ENCODE measurements at regions not wholly inside any gene's neighbourhood (a gene's known extent, or its start where the extent isn't known, plus 50 kb on each side); places are given as distances from the start of the nearest gene placed in this dataset.

DNA sequence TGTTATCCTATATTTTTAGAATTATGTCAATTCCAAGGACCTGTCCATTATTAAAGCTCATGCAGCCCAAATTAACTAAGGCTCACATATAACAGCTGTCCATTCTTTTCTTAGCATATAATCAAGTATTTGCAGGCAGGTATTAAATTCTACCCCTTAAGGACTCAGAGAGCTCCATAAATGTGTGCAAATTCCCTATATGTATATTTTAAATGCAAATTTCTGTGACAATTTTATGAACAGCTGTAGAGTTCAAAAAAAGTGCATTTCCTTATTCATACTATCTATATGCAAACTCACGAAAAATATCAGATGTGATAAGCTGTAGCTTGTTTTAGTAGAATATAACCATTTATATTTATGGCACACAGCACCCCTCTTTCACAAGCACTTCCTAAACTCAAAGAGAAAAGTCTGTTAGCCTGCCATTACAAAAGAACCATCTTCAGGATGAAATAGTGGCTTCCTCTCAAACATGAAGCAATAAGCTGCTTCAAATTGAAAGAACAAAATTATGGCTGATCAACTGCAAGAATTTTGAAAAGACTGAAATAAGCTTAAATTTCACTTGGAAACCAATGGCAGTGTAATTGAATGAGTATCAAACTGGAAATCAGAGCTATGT lies 155.0 kb upstream of the REG3G start:
- 29 to 50% (median 34%) methylated on average over 1 of the region's 1 CpG for WGBS, 3 donors
- no peaks in the 10 kb centered on the region for H3K9me3 ChIP-seq (ENCODE audit: control insufficient read depth in 2 of 2, insufficient read depth in 1 of 2, low read depth in 1 of 2, low read length in 1 of 2)
- no peaks in the 10 kb centered on the region for H3K36me3 ChIP-seq (ENCODE audit: control insufficient read depth in 3 of 3, insufficient read depth in 2 of 3, low read depth in 1 of 3, low read length in 3 of 3)
- no peak overlapping the region for H3K27ac ChIP-seq (ENCODE audit: low read depth in 1 of 3, low read length in 2 of 3)
- no peaks in the 10 kb centered on the region for H3K27me3 ChIP-seq (ENCODE audit: control insufficient read depth in 3 of 3, insufficient read depth in 3 of 3, low read length in 3 of 3)
- FAIRE-seq, result no peak
- no peak overlapping the region for H3K4me3 ChIP-seq (ENCODE audit: low read depth in 1 of 3, low read length in 3 of 3)
- no peak for DNase-seq
- H3K4me1 ChIP-seq (ENCODE audit: control insufficient read depth in 3 of 3, insufficient read depth in 2 of 3, low read depth in 1 of 3, low read length in 2 of 3), result no peaks in the 10 kb centered on the region

- H3K4me3 ChIP-seq (ENCODE audit: low read depth in 1 of 3, low read length in 3 of 3), result no peak overlapping the region
- WGBS, 3 donors, result 20 to 40% (median 34%) methylated on average over 1 of the region's 1 CpG
- FAIRE-seq (no peak), DNase-seq (no peak)
- H3K27ac ChIP-seq (ENCODE audit: low read depth in 1 of 3, low read length in 2 of 3), result no peak overlapping the region
- no peaks in the 10 kb centered on the region for H3K36me3 ChIP-seq (ENCODE audit: control insufficient read depth in 3 of 3, insufficient read depth in 2 of 3, low read depth in 1 of 3, low read length in 3 of 3)
- H3K27me3 ChIP-seq (ENCODE audit: control insufficient read depth in 3 of 3, insufficient read depth in 3 of 3, low read length in 3 of 3), result no peaks in the 10 kb centered on the region
- H3K9me3 ChIP-seq (ENCODE audit: control insufficient read depth in 2 of 2, insufficient read depth in 1 of 2, low read depth in 1 of 2, low read length in 1 of 2), result no peaks in the 10 kb centered on the region
- no peaks in the 10 kb centered on the region for H3K4me1 ChIP-seq (ENCODE audit: control insufficient read depth in 3 of 3, insufficient read depth in 2 of 3, low read depth in 1 of 3, low read length in 2 of 3)
These were observed 152.0 kb upstream of the REG3G start for GRCh38 chr2:78873526-78873925.

- Histone ChIP-seq H3K4me3 (ENCODE audit: low read depth in 1 of 3, low read length in 3 of 3) (no peak overlapping the region), H3K36me3 (ENCODE audit: control insufficient read depth in 3 of 3, insufficient read depth in 2 of 3, low read depth in 1 of 3, low read length in 3 of 3) (no peaks in the 10 kb centered on the region), H3K4me1 (ENCODE audit: control insufficient read depth in 3 of 3, insufficient read depth in 2 of 3, low read depth in 1 of 3, low read length in 2 of 3) (no peaks in the 10 kb centered on the region), H3K9me3 (ENCODE audit: control insufficient read depth in 2 of 2, insufficient read depth in 1 of 2, low read depth in 1 of 2, low read length in 1 of 2) (no peaks in the 10 kb centered on the region), H3K27me3 (ENCODE audit: control insufficient read depth in 3 of 3, insufficient read depth in 3 of 3, low read length in 3 of 3) (no peaks in the 10 kb centered on the region), H3K27ac (ENCODE audit: low read depth in 1 of 3, low read length in 2 of 3) (no peak overlapping the region)
- 66 to 82% (median 78%) methylated on average over 2 of the region's 2 CpGs for WGBS, 3 donors
- no peak for DNase-seq
- no peak for FAIRE-seq
These were observed 149.2 kb upstream of the REG3G start for GRCh38 chr2:78876316-78876688.

DNA sequence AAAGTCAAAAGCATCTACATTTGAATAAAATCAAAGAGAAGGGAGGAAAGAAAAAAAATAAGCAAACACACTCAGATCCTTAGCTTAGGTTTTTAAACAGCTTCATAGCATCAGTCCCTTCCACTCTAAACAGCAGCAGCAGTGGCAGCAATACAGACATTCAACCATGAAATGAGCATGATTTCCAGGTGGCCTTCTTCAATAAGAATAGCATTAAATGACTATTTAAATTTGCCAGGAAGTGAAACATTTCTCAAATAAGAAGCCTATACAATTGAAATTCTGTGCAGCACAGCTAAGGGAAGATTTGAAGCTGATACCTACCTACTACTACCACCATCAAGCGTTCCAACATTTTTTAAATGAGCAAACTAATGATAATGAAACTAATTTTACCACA lies 138.1 kb upstream of the REG3G start:
- no peaks in the 10 kb centered on the region for H3K9me3 ChIP-seq (ENCODE audit: control insufficient read depth in 2 of 2, insufficient read depth in 1 of 2, low read depth in 1 of 2, low read length in 1 of 2)
- H3K36me3 ChIP-seq (ENCODE audit: control insufficient read depth in 3 of 3, insufficient read depth in 2 of 3, low read depth in 1 of 3, low read length in 3 of 3), result no peaks in the 10 kb centered on the region
- WGBS, 3 donors, result 27 to 57% (median 36%) methylated on average over 1 of the region's 1 CpG
- DNase-seq (no peak), FAIRE-seq (no peak)
- H3K27me3 ChIP-seq (ENCODE audit: control insufficient read depth in 3 of 3, insufficient read depth in 3 of 3, low read length in 3 of 3), result no peaks in the 10 kb centered on the region
- no peak overlapping the region for H3K4me3 ChIP-seq (ENCODE audit: low read depth in 1 of 3, low read length in 3 of 3)
- H3K4me1 ChIP-seq (ENCODE audit: control insufficient read depth in 3 of 3, insufficient read depth in 2 of 3, low read depth in 1 of 3, low read length in 2 of 3), result no peaks in the 10 kb centered on the region
- H3K27ac ChIP-seq (ENCODE audit: low read depth in 1 of 3, low read length in 2 of 3), result no peak overlapping the region

GRCh38 chr2:78890935-78891334 lies 134.6 kb upstream of the REG3G start:
- H3K9me3 ChIP-seq (ENCODE audit: control insufficient read depth in 2 of 2, insufficient read depth in 1 of 2, low read depth in 1 of 2, low read length in 1 of 2), result no peaks in the 10 kb centered on the region
- DNase-seq (no peak), FAIRE-seq (no peak)
- WGBS, 3 donors, result 70 to 78% (median 77%) methylated on average over 2 of the region's 2 CpGs
- H3K4me1 ChIP-seq (ENCODE audit: control insufficient read depth in 3 of 3, insufficient read depth in 2 of 3, low read depth in 1 of 3, low read length in 2 of 3), result no peaks in the 10 kb centered on the region
- H3K4me3 ChIP-seq (ENCODE audit: low read depth in 1 of 3, low read length in 3 of 3), result no peak overlapping the region
- no peak overlapping the region for H3K27ac ChIP-seq (ENCODE audit: low read depth in 1 of 3, low read length in 2 of 3)
- no peaks in the 10 kb centered on the region for H3K27me3 ChIP-seq (ENCODE audit: control insufficient read depth in 3 of 3, insufficient read depth in 3 of 3, low read length in 3 of 3)
- no peaks in the 10 kb centered on the region for H3K36me3 ChIP-seq (ENCODE audit: control insufficient read depth in 3 of 3, insufficient read depth in 2 of 3, low read depth in 1 of 3, low read length in 3 of 3)

GRCh38 chr2:78892295-78892694 lies 133.2 kb upstream of the REG3G start:
- 73 to 85% (median 78%) methylated on average over 3 of the region's 3 CpGs for WGBS, 3 donors
- Histone ChIP-seq H3K27ac (ENCODE audit: low read depth in 1 of 3, low read length in 2 of 3) (no peak overlapping the region), H3K27me3 (ENCODE audit: control insufficient read depth in 3 of 3, insufficient read depth in 3 of 3, low read length in 3 of 3) (no peaks in the 10 kb centered on the region), H3K4me3 (ENCODE audit: low read depth in 1 of 3, low read length in 3 of 3) (no peak overlapping the region), H3K9me3 (ENCODE audit: control insufficient read depth in 2 of 2, insufficient read depth in 1 of 2, low read depth in 1 of 2, low read length in 1 of 2) (no peaks in the 10 kb centered on the region), H3K4me1 (ENCODE audit: control insufficient read depth in 3 of 3, insufficient read depth in 2 of 3, low read depth in 1 of 3, low read length in 2 of 3) (no peaks in the 10 kb centered on the region), H3K36me3 (ENCODE audit: control insufficient read depth in 3 of 3, insufficient read depth in 2 of 3, low read depth in 1 of 3, low read length in 3 of 3) (no peaks in the 10 kb centered on the region)
- FAIRE-seq (no peak), DNase-seq (no peak)

DNA sequence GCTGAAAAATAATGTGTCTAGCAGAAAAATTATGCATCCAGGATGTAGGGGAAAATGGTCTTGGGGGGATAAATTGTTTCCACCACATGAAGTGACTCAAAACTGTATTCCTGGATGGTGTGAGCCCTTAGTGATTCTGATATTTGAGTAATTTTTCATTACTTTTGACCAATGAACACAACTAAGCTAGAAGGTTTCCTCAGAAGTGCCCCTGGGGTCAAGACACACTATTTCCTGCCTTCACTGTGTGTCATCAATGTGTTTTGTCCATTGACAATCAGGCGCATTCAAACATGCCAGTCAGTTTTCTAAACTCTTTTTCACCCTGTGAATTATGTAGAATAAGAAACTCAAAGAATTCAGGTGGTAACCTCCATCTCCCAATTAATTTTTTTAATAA lies 130.5 kb upstream of the REG3G start:
- DNase-seq (no peak), FAIRE-seq (no peak)
- Histone ChIP-seq H3K9me3 (ENCODE audit: control insufficient read depth in 2 of 2, insufficient read depth in 1 of 2, low read depth in 1 of 2, low read length in 1 of 2) (no peaks in the 10 kb centered on the region), H3K4me1 (ENCODE audit: control insufficient read depth in 3 of 3, insufficient read depth in 2 of 3, low read depth in 1 of 3, low read length in 2 of 3) (no peaks in the 10 kb centered on the region), H3K4me3 (ENCODE audit: low read depth in 1 of 3, low read length in 3 of 3) (no peak overlapping the region), H3K36me3 (ENCODE audit: control insufficient read depth in 3 of 3, insufficient read depth in 2 of 3, low read depth in 1 of 3, low read length in 3 of 3) (no peaks in the 10 kb centered on the region), H3K27me3 (ENCODE audit: control insufficient read depth in 3 of 3, insufficient read depth in 3 of 3, low read length in 3 of 3) (no peaks in the 10 kb centered on the region), H3K27ac (ENCODE audit: low read depth in 1 of 3, low read length in 2 of 3) (no peak overlapping the region)
- 83 to 90% (median 87%) methylated on average over 1 of the region's 1 CpG for WGBS, 3 donors

GRCh38 chr2:78896536-78896935 lies 129.0 kb upstream of the REG3G start:
- no peaks in the 10 kb centered on the region for H3K4me1 ChIP-seq (ENCODE audit: control insufficient read depth in 3 of 3, insufficient read depth in 2 of 3, low read depth in 1 of 3, low read length in 2 of 3)
- H3K27ac ChIP-seq (ENCODE audit: low read depth in 1 of 3, low read length in 2 of 3), result no peak overlapping the region
- WGBS, 3 donors, result 51 to 62% (median 54%) methylated on average over 3 of the region's 3 CpGs
- H3K36me3 ChIP-seq (ENCODE audit: control insufficient read depth in 3 of 3, insufficient read depth in 2 of 3, low read depth in 1 of 3, low read length in 3 of 3), result no peaks in the 10 kb centered on the region
- no peaks in the 10 kb centered on the region for H3K9me3 ChIP-seq (ENCODE audit: control insufficient read depth in 2 of 2, insufficient read depth in 1 of 2, low read depth in 1 of 2, low read length in 1 of 2)
- no peak overlapping the region for H3K4me3 ChIP-seq (ENCODE audit: low read depth in 1 of 3, low read length in 3 of 3)
- no peaks in the 10 kb centered on the region for H3K27me3 ChIP-seq (ENCODE audit: control insufficient read depth in 3 of 3, insufficient read depth in 3 of 3, low read length in 3 of 3)
- DNase-seq (no peak), FAIRE-seq (no peak)

DNA sequence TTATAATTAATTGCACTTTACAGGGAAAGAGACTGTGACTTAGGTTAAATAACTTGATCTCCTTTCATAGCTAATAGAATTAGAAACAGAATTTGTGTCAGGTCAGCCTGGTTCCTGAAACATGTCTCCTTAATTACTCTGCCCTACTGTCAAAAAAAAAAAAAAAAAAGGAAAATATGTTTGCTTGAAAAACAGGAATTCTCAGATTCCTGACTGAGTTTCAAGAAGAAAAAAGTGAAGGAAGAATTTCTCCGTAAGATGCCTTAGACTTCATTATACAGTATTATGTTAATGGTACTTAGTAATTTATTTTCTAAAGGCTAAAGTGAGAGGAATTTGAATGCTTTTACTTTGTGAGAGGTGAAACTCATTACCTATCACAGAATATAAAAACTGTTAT lies 118.4 kb upstream of the REG3G start:
- no peaks in the 10 kb centered on the region for H3K9me3 ChIP-seq (ENCODE audit: control insufficient read depth in 2 of 2, insufficient read depth in 1 of 2, low read depth in 1 of 2, low read length in 1 of 2)
- no peaks in the 10 kb centered on the region for H3K27me3 ChIP-seq (ENCODE audit: control insufficient read depth in 3 of 3, insufficient read depth in 3 of 3, low read length in 3 of 3)
- FAIRE-seq (no peak), DNase-seq (no peak)
- H3K4me1 ChIP-seq (ENCODE audit: control insufficient read depth in 3 of 3, insufficient read depth in 2 of 3, low read depth in 1 of 3, low read length in 2 of 3), result no peaks in the 10 kb centered on the region
- 85 to 92% (median 86%) methylated on average over 1 of the region's 1 CpG for WGBS, 3 donors
- H3K36me3 ChIP-seq (ENCODE audit: control insufficient read depth in 3 of 3, insufficient read depth in 2 of 3, low read depth in 1 of 3, low read length in 3 of 3), result no peaks in the 10 kb centered on the region
- H3K27ac ChIP-seq (ENCODE audit: low read depth in 1 of 3, low read length in 2 of 3), result no peak overlapping the region
- H3K4me3 ChIP-seq (ENCODE audit: low read depth in 1 of 3, low read length in 3 of 3), result no peak overlapping the region

All from small intestine (tissue), 7 donors.